ENCODE measurements at regions not wholly inside any gene's neighbourhood (a gene's known extent, or its start where the extent isn't known, plus 50 kb on each side); places are given as distances from the start of the nearest gene placed in this dataset.

DNA sequence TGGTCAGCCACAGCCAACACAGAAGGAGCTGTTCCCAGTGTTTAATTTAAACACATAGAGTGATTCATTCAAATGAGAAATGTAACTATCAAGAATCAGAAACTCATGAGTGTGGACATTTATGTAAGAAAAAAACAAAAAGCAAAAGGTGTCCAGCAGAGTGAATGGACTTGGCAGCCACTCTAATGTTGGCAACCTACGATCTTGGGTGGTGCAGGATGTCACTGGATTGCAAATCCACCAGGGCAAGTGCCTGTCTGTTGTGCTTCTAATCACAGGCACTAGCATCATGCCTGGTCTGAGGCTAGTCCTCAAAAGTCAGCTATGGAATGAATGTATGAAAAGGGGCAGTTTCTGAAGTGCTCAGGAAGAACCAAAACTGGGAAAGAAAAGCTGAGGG, 277.7 kb upstream of the CLNK start:
- no peaks in the 10 kb centered on the region for H3K4me1 ChIP-seq (ENCODE audit: insufficient read depth, low read length, poor library complexity, severe bottlenecking)
- no peaks in the 10 kb centered on the region for H3K9me3 ChIP-seq (ENCODE audit: insufficient read depth, low read depth, low read length)
- TF ChIP-seq EZH2phosphoT487 (IDR thresholded peaks at IDR 0.05; ENCODE audit: borderline replicate concordance): no peak
- TF ChIP-seq, protein P1, sequence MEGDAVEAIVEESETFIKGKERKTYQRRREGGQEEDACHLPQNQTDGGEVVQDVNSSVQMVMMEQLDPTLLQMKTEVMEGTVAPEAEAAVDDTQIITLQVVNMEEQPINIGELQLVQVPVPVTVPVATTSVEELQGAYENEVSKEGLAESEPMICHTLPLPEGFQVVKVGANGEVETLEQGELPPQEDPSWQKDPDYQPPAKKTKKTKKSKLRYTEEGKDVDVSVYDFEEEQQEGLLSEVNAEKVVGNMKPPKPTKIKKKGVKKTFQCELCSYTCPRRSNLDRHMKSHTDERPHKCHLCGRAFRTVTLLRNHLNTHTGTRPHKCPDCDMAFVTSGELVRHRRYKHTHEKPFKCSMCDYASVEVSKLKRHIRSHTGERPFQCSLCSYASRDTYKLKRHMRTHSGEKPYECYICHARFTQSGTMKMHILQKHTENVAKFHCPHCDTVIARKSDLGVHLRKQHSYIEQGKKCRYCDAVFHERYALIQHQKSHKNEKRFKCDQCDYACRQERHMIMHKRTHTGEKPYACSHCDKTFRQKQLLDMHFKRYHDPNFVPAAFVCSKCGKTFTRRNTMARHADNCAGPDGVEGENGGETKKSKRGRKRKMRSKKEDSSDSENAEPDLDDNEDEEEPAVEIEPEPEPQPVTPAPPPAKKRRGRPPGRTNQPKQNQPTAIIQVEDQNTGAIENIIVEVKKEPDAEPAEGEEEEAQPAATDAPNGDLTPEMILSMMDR (conservative IDR thresholded peaks at IDR 0.05; ENCODE audit: low read length): no peak
- peaks cover 10% of the 10 kb centered on the region; the same call in 1 of the 2 replicates for H3K36me3 ChIP-seq (ENCODE audit: insufficient read depth, low read length)
- H3F3A ChIP-seq (ENCODE audit: low read depth): no peaks in the 10 kb centered on the region
- H3K9me2 ChIP-seq (replicated peaks; ENCODE audit: low read depth, low read length): no peaks in the 10 kb centered on the region
- H3K4me2 ChIP-seq (ENCODE audit: low read depth, low read length, poor library complexity, severe bottlenecking): no peak overlapping the region
- H4K20me1 ChIP-seq (ENCODE audit: insufficient read depth, low read length, poor library complexity, severe bottlenecking): no peaks in the 10 kb centered on the region
- H3K79me2 ChIP-seq (ENCODE audit: insufficient read depth, low read length): no peaks in the 10 kb centered on the region
- no peak overlapping the region for H3K9ac ChIP-seq (ENCODE audit: low read depth, low read length, poor library complexity, severe bottlenecking)
- no peak overlapping the region for H3K4me3 ChIP-seq (ENCODE audit: low read length, poor library complexity, severe bottlenecking)
- no peaks in the 10 kb centered on the region for H3K27me3 ChIP-seq (ENCODE audit: insufficient read depth, low read length, poor library complexity, severe bottlenecking)
- H2AFZ ChIP-seq (ENCODE audit: low read length): no peak overlapping the region

DNA sequence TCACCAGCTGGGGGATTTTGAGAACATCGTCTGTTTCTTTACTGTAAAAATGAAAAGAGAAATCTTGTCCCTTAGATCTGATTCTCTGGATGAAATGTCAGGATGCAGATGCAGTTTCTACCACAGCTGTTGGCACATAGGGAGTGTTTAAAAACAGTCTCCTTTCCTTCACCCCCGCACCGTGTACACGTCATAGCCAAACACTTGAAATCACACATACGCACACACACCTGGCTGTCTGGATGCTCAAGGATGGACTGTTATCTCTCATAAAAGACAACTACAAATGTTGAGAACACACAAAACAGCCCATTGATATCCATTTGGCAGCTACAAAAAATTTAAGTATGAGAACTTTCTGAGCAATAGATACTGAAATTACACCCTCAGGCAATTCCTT, 275.8 kb upstream of the CLNK start:
- H4K20me1 ChIP-seq (ENCODE audit: insufficient read depth, low read length, poor library complexity, severe bottlenecking): no peaks in the 10 kb centered on the region
- no peak overlapping the region for H3K9ac ChIP-seq (ENCODE audit: low read depth, low read length, poor library complexity, severe bottlenecking)
- H3K9me2 ChIP-seq (replicated peaks; ENCODE audit: low read depth, low read length): no peaks in the 10 kb centered on the region
- H3K27me3 ChIP-seq (ENCODE audit: insufficient read depth, low read length, poor library complexity, severe bottlenecking): no peaks in the 10 kb centered on the region
- H3K4me1 ChIP-seq (ENCODE audit: insufficient read depth, low read length, poor library complexity, severe bottlenecking): peaks cover 4% of the 10 kb centered on the region
- no peaks in the 10 kb centered on the region for H3F3A ChIP-seq (ENCODE audit: low read depth)
- no peak overlapping the region for H3K4me3 ChIP-seq (ENCODE audit: low read length, poor library complexity, severe bottlenecking)
- H2AFZ ChIP-seq (ENCODE audit: low read length): no peak overlapping the region
- H3K4me2 ChIP-seq (ENCODE audit: low read depth, low read length, poor library complexity, severe bottlenecking): no peak overlapping the region
- no peak for TF ChIP-seq EZH2phosphoT487 (IDR thresholded peaks at IDR 0.05; ENCODE audit: borderline replicate concordance)
- no peaks in the 10 kb centered on the region for H3K9me3 ChIP-seq (ENCODE audit: insufficient read depth, low read depth, low read length)
- no peaks in the 10 kb centered on the region; the same call in 1 of the 2 replicates for H3K79me2 ChIP-seq (ENCODE audit: insufficient read depth, low read length)
- peaks cover 10% of the 10 kb centered on the region; the same call in 1 of the 2 replicates for H3K36me3 ChIP-seq (ENCODE audit: insufficient read depth, low read length)

DNA sequence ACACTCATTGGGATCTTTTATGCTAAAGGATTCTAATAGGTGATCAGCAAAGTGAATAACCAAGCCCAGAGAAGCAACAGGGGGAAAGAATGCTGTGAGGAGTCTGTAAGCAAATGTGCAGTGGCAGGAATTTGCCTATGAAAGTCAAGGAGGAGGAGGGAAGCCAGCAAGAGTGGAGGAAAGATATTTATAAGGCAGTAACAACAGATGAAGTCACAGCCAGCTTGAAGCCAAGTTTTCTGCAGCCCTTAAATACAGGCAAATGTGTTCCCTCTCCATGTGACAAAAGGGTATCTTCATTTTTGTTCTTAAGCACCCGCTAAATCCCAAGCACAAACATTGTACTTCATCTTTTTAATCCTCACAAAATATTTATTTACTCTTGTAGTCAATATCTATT, 275.0 kb upstream of the CLNK start:
- Histone ChIP-seq H3K9me3 (ENCODE audit: insufficient read depth, low read depth, low read length) (no peaks in the 10 kb centered on the region), H3K9ac (ENCODE audit: low read depth, low read length, poor library complexity, severe bottlenecking) (no peak overlapping the region), H3K4me2 (ENCODE audit: low read depth, low read length, poor library complexity, severe bottlenecking) (no peak overlapping the region), H3K4me3 (ENCODE audit: low read length, poor library complexity, severe bottlenecking) (no peak overlapping the region), H3K9me2 (replicated peaks; ENCODE audit: low read depth, low read length) (no peaks in the 10 kb centered on the region), H3K4me1 (ENCODE audit: insufficient read depth, low read length, poor library complexity, severe bottlenecking) (peaks cover 12% of the 10 kb centered on the region), H3K36me3 (ENCODE audit: insufficient read depth, low read length) (peaks cover 10% of the 10 kb centered on the region; the same call in 1 of the 2 replicates), H2AFZ (ENCODE audit: low read length) (no peak overlapping the region), H3K27me3 (ENCODE audit: insufficient read depth, low read length, poor library complexity, severe bottlenecking) (no peaks in the 10 kb centered on the region), H3F3A (ENCODE audit: low read depth) (no peaks in the 10 kb centered on the region), H4K20me1 (ENCODE audit: insufficient read depth, low read length, poor library complexity, severe bottlenecking) (peaks cover under 1% of the 10 kb centered on the region), H3K79me2 (ENCODE audit: insufficient read depth, low read length) (no peaks in the 10 kb centered on the region; the same call in 1 of the 2 replicates)
- TF ChIP-seq EZH2phosphoT487 (IDR thresholded peaks at IDR 0.05; ENCODE audit: borderline replicate concordance): no peak
- TF ChIP-seq, protein P1 (conservative IDR thresholded peaks at IDR 0.05; ENCODE audit: low read length): no peak

DNA sequence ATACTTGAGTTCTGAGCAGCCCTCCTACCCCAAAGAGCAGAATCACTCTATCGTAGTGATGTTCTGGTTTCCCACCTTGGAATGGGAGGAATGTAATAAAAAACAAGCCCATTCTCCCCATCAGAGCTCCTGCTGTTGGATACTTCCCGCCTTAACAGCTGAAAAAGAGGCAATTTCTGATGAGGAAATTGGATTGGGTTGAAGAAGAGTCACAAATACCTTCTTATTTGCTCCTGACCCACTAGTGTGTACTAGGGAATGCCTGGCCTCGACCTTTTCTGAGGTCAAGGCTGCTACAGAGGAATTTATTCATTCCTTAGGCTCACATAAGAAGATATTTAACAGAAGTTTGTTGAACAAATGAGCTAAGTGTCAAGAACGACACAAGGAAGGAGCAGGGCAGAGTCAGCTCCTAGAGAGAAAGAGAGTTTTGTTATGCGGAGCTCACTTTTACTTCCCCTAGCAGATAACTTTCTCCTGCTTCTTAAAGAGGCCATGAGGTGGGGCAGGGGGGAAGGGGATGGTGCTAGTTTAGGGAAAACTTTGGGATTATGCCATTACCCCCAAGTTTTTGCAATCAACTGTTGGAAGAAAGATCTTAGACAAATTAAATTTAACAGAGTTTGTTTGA, 273.8 kb upstream of the CLNK start:
- no peaks in the 10 kb centered on the region for H3K9me2 ChIP-seq (replicated peaks; ENCODE audit: low read depth, low read length)
- no peak overlapping the region for H2AFZ ChIP-seq (ENCODE audit: low read length)
- H4K20me1 ChIP-seq (ENCODE audit: insufficient read depth, low read length, poor library complexity, severe bottlenecking): peaks cover 4% of the 10 kb centered on the region
- no peaks in the 10 kb centered on the region; the same call in 1 of the 2 replicates for H3K79me2 ChIP-seq (ENCODE audit: insufficient read depth, low read length)
- H3K4me2 ChIP-seq (ENCODE audit: low read depth, low read length, poor library complexity, severe bottlenecking): no peak overlapping the region
- no peak overlapping the region for H3K4me3 ChIP-seq (ENCODE audit: low read length, poor library complexity, severe bottlenecking)
- no peaks in the 10 kb centered on the region for H3K9me3 ChIP-seq (ENCODE audit: insufficient read depth, low read depth, low read length)
- TF ChIP-seq, protein P1 (conservative IDR thresholded peaks at IDR 0.05; ENCODE audit: low read length): no peak
- no peak for TF ChIP-seq EZH2phosphoT487 (IDR thresholded peaks at IDR 0.05; ENCODE audit: borderline replicate concordance)
- no peak overlapping the region for H3K9ac ChIP-seq (ENCODE audit: low read depth, low read length, poor library complexity, severe bottlenecking)
- H3K36me3 ChIP-seq (ENCODE audit: insufficient read depth, low read length): peaks cover 2% of the 10 kb centered on the region; the same call in 1 of the 2 replicates
- peaks cover 15% of the 10 kb centered on the region for H3K4me1 ChIP-seq (ENCODE audit: insufficient read depth, low read length, poor library complexity, severe bottlenecking)
- no peaks in the 10 kb centered on the region for H3F3A ChIP-seq (ENCODE audit: low read depth)
- H3K27me3 ChIP-seq (ENCODE audit: insufficient read depth, low read length, poor library complexity, severe bottlenecking): no peaks in the 10 kb centered on the region

Data from Loucy (cell line).